DOHH2 (cell line): ENCODE measurements at regions not wholly inside any gene's neighbourhood (a gene's known extent, or its start where the extent isn't known, plus 50 kb on each side); places are given as distances from the start of the nearest gene placed in this dataset.
"Not testable (repeated sequence)": the region's sequence is repeated elsewhere in the genome, so short reads cannot be mapped to it uniquely, and the experiment has no call there.

ENCODE experiments used
- H3F3A ChIP-seq: fragments of 200-600 bp; sonication (generic), shearing (Covaris generic); 2 replicates; pipeline ENCODE4 v1.6.0; 2016; ENCODE audit warnings: antibody characterized with exemption, mild to moderate bottlenecking; ENCODE audit not compliant: control insufficient read depth, insufficient read depth
- H3K27ac ChIP-seq: fragments of 200-600 bp; sonication (generic); 2 replicates; pipeline ENCODE4 v1.5.1; 2014; ENCODE audit warnings: low read depth, mild to moderate bottlenecking, low read length, moderate library complexity
- H3K27me3 ChIP-seq: fragments of 200-600 bp; sonication (generic); 2 replicates; pipeline ENCODE4 v1.6.1; 2014; ENCODE audit warnings: mild to moderate bottlenecking, low read length, mixed read lengths; ENCODE audit not compliant: control insufficient read depth
- H3K36me3 ChIP-seq: fragments of 200-600 bp; sonication (generic); 2 replicates; pipeline ENCODE4 v1.6.1; 2014; ENCODE audit warnings: mild to moderate bottlenecking, low read length, moderate library complexity, mixed read lengths; ENCODE audit not compliant: control insufficient read depth
- H3K4me1 ChIP-seq: fragments of 200-600 bp; sonication (generic); 2 replicates; pipeline ENCODE4 v1.6.1; 2014; ENCODE audit warnings: mild to moderate bottlenecking, low read length, mixed read lengths; ENCODE audit not compliant: control insufficient read depth
- H3K4me2 ChIP-seq: fragments of 200-600 bp; sonication (generic); 2 replicates; pipeline ENCODE4 v1.6.0; 2014; ENCODE audit warnings: mild to moderate bottlenecking, low read length, moderate library complexity
- H3K4me3 ChIP-seq: fragments of 200-600 bp; sonication (generic); 2 replicates; pipeline ENCODE4 v1.5.1; 2014; ENCODE audit warnings: mild to moderate bottlenecking, low read length, mixed read lengths
- H3K79me2 ChIP-seq: fragments of 200-600 bp; sonication (generic); 2 replicates; pipeline ENCODE4 v1.6.1; 2014; ENCODE audit warnings: mild to moderate bottlenecking, low read length, mixed read lengths; ENCODE audit not compliant: control insufficient read depth
- H3K9me2 ChIP-seq: fragments of 200-600 bp; sonication (generic); replicated peaks from 2 replicates; pipeline ENCODE4 v1.6.1; 2014; ENCODE audit warnings: mild to moderate bottlenecking, low read length, mixed read lengths; ENCODE audit not compliant: control insufficient read depth
- H3K9me3 ChIP-seq: fragments of 200-600 bp; sonication (generic); 2 replicates; pipeline ENCODE4 v1.6.1; 2014; ENCODE audit warnings: antibody characterized with exemption, low read length, mixed read lengths; ENCODE audit not compliant: control insufficient read depth, insufficient read depth
- H4K20me1 ChIP-seq: fragments of 200-600 bp; sonication (generic); 2 replicates; pipeline ENCODE4 v1.6.0; 2014; ENCODE audit warnings: low read depth, mild to moderate bottlenecking, antibody characterized with exemption, low read length, moderate library complexity; ENCODE audit not compliant: control insufficient read depth, insufficient read depth
- EZH2phosphoT487 ChIP-seq: fragments of 200-600 bp; sonication (generic); IDR thresholded peaks from 2 replicates; pipeline ENCODE4 v1.6.1; 2017; ENCODE audit warnings: borderline replicate concordance, mild to moderate bottlenecking, antibody characterized with exemption, low read length, moderate library complexity, mixed read lengths
- TF ChIP-seq, protein P1 (sequence below): fragments of 200-600 bp; sonication (generic); IDR thresholded peaks from one replicate; pipeline ENCODE4 v1.5.1; 2014; ENCODE audit warnings: antibody characterized with exemption, mild to moderate bottlenecking, low read depth, low read length; ENCODE audit not compliant: poor library complexity, severe bottlenecking

DNA sequence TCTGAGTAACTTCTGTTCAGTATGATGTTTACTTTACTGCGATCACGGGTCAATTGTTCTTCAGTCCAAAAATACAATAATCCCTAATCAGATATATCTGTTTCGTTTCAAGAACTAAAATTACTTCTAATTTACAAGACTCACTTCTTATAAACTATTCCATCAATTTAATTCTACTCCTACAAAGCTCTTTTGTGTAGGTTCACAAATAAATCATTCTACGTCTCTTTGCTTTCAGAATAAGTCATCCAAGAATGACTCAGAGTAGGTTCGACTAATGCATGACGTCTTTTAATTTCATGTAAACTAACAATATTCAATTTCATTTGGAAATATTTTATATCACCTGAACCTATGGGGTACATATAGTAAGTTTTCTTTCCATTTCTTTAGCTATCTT lies 571.9 kb downstream of the PCDH11X start:
- not testable (repeated sequence) for H3K4me1 ChIP-seq, H3K27me3 ChIP-seq, H3K27ac ChIP-seq, H3K4me3 ChIP-seq, H4K20me1 ChIP-seq, H3K9me3 ChIP-seq, H3K9me2 ChIP-seq, H3K36me3 ChIP-seq, H3K79me2 ChIP-seq, H3K4me2 ChIP-seq, H3F3A ChIP-seq

DNA sequence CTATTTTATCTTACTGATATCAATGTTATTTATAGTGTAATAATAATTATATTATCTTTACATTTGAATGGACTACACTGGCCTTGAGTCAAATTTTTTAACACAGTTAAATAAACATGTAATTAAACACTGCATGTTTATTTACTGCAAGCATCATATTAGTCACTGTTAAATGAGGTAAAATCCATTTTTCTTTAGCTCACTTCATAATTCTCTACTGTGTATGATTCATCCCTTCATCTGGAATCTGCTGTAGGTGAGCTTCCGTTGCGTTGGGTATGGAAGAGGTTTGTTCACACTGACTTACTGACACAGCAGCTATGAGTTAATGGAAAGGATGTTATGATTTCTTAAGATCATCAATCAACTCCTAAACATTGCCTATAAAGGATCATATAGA lies 572.3 kb downstream of the PCDH11X start:
- no peak overlapping the region for H3K27ac ChIP-seq
- H3K9me2 ChIP-seq = no peaks in the 10 kb centered on the region
- no peaks in the 10 kb centered on the region for H3K36me3 ChIP-seq
- H3K27me3 ChIP-seq = no peaks in the 10 kb centered on the region
- no peak overlapping the region for H3K4me2 ChIP-seq
- no peak for TF ChIP-seq EZH2phosphoT487
- TF ChIP-seq, protein P1, sequence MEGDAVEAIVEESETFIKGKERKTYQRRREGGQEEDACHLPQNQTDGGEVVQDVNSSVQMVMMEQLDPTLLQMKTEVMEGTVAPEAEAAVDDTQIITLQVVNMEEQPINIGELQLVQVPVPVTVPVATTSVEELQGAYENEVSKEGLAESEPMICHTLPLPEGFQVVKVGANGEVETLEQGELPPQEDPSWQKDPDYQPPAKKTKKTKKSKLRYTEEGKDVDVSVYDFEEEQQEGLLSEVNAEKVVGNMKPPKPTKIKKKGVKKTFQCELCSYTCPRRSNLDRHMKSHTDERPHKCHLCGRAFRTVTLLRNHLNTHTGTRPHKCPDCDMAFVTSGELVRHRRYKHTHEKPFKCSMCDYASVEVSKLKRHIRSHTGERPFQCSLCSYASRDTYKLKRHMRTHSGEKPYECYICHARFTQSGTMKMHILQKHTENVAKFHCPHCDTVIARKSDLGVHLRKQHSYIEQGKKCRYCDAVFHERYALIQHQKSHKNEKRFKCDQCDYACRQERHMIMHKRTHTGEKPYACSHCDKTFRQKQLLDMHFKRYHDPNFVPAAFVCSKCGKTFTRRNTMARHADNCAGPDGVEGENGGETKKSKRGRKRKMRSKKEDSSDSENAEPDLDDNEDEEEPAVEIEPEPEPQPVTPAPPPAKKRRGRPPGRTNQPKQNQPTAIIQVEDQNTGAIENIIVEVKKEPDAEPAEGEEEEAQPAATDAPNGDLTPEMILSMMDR = no peak
- no peaks in the 10 kb centered on the region for H3K9me3 ChIP-seq
- H4K20me1 ChIP-seq = no peaks in the 10 kb centered on the region
- H3K4me1 ChIP-seq = no peaks in the 10 kb centered on the region
- no peaks in the 10 kb centered on the region for H3K79me2 ChIP-seq
- H3F3A ChIP-seq = no peaks in the 10 kb centered on the region
- H3K4me3 ChIP-seq = no peak overlapping the region
